H4 (cell line): ENCODE measurements at regions not wholly inside any gene's neighbourhood (a gene's known extent, or its start where the extent isn't known, plus 50 kb on each side); places are given as distances from the start of the nearest gene placed in this dataset.
"Not testable (repeated sequence)": the region's sequence is repeated elsewhere in the genome, so short reads cannot be mapped to it uniquely, and the experiment has no call there.

Source experiments
- DNase-seq: peaks from one replicate; pipeline ENCODE4 v3.0.0-alpha.2; 2015; ENCODE audit warnings: low spot score

GRCh38 chr15:91356083-91356482, 256.0 kb downstream of the SV2B start:
- DNase-seq: no peak

DNA sequence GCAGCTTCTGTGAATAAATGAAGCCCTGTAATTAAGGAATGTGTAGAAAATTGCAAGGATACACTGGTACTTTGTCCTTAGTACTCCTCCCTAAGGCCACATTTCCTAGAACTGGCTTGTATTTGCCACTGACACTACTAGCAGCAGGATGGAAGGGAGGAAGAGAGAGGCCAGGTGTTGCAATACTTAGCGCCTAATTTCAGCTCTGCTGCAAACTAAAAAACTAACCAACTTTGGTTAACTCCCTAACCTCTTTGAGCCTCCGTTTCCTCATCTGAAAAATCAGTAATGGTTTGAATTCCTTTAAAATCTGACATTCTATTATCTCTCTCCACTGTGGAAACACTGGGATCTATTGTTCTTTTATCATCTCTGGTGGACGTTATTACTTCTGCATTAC, 257.0 kb downstream of the SV2B start:
- no peak for DNase-seq

DNA sequence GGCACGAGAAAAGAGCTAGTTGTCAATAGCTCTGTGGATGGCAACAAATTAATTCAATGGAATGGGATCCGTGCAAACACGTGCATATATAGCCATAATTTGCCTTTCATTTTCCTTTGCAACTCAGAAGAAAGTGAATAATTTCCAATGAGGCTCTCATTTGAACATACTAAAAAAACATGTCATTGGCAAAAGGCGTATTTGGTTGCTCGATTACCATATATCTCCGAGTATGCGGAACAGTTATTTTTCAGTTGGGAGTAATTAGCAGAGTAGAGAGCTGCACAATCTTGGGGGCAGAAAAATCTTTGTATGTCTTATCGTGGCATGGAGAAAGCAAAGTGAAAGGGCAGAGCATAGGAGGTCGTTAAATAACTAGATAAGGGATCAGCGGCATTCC, 257.4 kb downstream of the SV2B start:
- DNase-seq: no peak

- DNase-seq: no peak
These were observed 258.3 kb downstream of the SV2B start for GRCh38 chr15:91358405-91358804.

DNA sequence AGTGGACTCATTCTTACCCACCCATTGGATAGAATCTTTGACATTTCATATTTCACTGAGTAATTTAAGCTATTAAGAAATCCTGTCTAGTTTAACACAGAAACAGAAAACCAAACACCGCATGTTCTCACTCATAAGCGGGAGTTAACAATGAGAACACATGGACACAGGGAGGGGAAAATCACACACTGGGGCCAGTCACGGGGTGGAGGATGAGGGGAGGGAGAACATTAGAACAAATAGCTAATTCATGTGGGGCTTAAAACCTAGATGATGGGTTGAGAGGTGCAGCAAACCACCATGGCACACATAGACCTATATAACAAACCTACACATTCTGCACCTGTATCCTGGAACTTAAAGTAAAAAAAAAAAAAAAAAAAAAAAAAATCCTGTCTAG, 261.6 kb downstream of the SV2B start:
- not testable (repeated sequence) for DNase-seq

DNA sequence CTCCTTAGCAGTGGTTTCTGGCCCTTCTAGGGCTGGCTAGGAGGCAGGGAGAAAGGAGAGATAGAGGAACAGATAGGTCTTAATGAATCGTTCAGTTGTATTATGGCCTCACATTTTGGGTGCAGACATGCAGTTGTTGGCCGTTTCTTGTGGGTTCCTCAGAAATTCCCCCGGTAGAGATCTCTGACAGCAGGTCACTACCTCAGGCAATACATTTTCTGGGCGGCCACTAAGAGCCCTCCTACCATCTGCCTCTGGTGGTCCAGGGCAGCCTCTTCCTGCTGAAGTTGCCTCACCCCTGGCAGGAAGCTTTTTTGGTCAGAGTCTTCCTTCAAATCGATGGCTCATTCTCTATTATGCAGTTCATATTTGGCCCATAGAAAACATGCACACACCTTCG, 266.1 kb downstream of the SV2B start:
- no peak for DNase-seq

GRCh38 chr15:91368611-91369010, 268.6 kb downstream of the SV2B start:
- no peak for DNase-seq

GRCh38 chr15:91369823-91370222, 269.8 kb downstream of the SV2B start:
- no peak for DNase-seq

GRCh38 chr15:91371345-91371744, 271.3 kb downstream of the SV2B start:
- DNase-seq: not testable (repeated sequence)

GRCh38 chr15:91374336-91374735, 274.3 kb downstream of the SV2B start:
- DNase-seq: no peak

GRCh38 chr15:91376038-91376437, 276.0 kb downstream of the SV2B start:
- DNase-seq: no peak

- no peak for DNase-seq
These were observed 280.1 kb downstream of the SV2B start for GRCh38 chr15:91380114-91380513.

DNA sequence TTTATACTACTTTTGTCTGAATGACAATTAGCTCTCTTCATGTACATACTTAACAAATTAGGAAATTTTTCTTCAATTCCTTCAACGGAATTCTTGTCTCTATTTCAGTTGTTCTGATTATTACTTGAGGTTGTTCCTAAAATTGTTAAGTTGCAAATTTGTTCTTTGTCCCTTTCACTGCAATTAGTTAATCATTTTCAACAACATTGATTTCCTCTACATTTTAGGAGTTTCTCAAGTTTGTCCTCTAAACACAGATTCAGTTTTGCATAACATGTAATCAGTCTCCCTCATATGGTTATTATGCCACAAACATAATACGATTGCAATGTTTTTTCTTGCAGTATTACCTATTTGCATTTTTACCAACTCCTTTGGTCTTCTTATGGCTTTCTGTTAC, 283.5 kb downstream of the SV2B start:
- DNase-seq: no peak

DNA sequence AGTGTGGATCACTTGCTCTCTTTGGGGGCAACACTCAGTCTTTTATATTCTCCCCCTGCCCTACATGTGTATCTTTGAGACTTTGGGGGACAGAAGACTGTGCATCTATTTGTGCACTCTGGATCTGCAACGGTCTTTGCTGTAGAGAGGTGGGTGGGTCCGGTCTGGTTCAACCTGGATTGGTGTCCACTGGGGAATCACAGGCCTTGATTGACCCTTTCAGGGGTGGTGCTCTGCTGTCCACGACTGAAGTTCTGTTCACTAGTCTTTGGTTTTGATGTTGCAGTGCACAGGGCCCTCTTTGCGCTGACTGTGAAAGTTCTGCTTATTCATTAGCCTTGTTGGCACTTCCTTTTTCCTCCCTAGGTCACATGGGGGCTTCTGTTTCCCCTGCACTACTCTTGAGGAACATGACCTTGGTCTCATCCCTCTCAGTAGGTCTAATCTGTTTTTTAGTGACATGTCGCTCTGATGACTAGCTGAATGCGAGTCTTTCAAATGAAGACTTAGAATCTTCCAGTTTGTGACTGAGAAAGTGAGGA, 284.2 kb downstream of the SV2B start:
- no peak for DNase-seq

- no peak for DNase-seq
These were observed 285.3 kb downstream of the SV2B start for GRCh38 chr15:91385311-91385710.

GRCh38 chr15:91393186-91393585, 293.1 kb downstream of the SV2B start:
- DNase-seq: no peak

GRCh38 chr15:91400481-91400880, 300.4 kb downstream of the SV2B start:
- DNase-seq: no peak

GRCh38 chr15:91407269-91407889, 307.3 kb downstream of the SV2B start:
- peak; percentile 29 for DNase-seq

DNA sequence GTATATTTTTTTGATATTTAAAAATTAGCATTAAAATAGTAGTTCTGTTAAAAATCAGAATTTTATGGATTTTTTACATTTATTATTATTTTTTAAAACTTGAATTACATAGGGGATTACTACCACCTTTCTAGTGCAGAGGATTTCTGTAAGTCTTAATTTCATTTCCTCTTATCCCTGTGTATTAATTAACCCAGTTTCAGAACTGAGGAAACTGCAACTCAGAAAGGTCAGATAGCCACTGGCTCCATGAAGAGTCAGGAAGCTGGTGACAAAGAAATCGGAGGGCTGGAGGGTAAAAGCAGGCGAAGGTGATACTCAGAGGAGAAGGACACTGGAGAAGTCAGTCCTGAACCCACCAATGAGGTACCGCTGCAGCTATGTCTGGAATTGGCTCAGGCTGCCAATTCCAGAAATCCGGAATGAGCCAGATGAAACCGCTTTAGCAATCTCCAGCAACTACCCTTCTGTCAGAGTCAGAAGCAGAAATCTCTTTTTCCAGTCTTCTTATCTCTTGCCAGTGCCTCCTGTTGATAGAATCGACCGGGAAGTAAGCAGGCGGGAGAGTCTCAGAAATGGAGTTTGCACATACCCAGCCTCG, 308.5 kb downstream of the SV2B start:
- DNase-seq: no peak

- no peak for DNase-seq
These were observed 309.3 kb downstream of the SV2B start for GRCh38 chr15:91409387-91409786.

DNA sequence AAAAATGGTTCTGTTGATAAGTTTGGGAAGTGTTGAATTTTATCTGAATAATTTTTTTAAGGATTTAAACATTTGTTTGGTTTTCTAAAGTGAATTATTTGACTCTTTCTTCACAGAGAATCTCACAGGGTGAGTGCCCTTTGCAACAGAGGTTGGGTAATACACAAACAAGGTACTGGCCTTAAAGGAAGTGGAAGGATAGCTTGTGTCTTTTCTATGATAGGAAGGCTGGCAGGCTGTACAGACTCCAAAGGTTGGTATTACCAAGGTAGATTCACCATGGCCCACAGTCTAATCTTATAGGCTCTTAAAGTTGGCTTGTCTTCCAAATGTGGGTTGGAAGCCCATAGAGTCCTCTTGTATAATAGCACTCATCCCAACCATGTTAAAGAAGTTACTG, 311.5 kb downstream of the SV2B start:
- DNase-seq: no peak

DNA sequence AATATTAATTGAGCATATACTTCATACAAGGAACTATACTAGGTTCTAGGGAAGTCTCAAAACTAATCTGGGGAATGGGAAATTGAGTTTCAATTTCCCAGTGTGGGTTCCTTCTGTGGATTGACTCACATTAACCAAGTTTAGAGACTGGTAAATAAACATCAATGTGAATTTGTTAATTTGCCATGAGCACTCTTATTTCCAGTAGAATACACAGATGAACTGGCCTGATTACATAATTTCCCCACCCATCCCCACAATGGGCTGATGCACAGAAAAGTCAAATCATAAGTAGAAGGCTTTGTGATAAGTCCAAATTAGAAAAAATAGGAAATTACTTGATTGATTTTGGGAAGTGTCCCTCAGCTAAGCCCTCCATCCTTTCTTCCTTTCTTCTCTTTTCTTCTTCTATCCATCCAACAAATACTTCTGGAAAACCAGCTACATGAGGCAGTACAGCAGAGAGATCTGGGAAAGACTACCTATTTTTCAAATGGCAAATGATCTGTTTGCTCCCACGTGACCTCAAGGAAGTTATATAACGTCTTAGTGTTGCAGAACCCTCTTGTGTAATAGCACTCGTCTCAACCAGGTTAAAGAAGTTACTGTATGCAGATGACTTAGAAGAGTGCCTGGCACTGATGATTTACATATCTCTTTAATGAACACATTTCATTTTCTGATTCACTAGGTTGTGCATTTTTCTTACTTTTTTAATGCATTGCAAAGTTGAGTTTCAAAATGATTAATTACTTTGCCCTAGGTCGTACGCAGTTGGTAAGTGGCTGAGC, 312.3 kb downstream of the SV2B start:
- no peak for DNase-seq

- no peak for DNase-seq
These were observed 313.1 kb downstream of the SV2B start for GRCh38 chr15:91413142-91413541.
